ENCODE measurements at regions not wholly inside any gene's neighbourhood (a gene's known extent, or its start where the extent isn't known, plus 50 kb on each side); places are given as distances from the start of the nearest gene placed in this dataset.

DNA sequence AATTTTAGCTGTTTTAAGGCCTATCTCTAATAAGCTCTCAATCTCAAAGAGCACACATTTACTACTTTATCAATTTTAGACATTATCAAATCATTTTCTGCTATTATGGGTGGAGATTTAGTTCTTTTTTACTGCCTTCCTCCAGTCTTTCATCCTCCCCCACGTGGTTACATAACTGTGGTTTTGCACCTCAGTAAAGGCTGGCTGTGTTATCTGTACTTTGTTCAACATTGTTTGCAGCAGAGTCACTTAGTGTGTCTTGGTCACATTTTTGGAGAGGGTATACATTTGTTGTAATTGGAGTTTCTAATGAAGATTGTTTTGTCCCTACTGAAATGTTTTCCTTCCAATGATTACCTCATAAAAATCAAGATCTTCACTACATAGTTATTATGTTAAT is 549.6 kb upstream of the CELF4 start:
- Histone ChIP-seq H3K9ac (ENCODE audit: insufficient read length, low read depth) (no peak overlapping the region), H3K9me3 (ENCODE audit: insufficient read depth, low read length) (no peaks in the 10 kb centered on the region), H3K27me3 (ENCODE audit: insufficient read depth, insufficient read length) (no peaks in the 10 kb centered on the region), H3K4me3 (ENCODE audit: insufficient read length, low read depth) (no peak overlapping the region), H3K36me3 (ENCODE audit: insufficient read depth, insufficient read length, low read length) (no peaks in the 10 kb centered on the region), H3K4me1 (ENCODE audit: insufficient read depth, insufficient read length) (no peaks in the 10 kb centered on the region)
- TF ChIP-seq YY1 (IDR thresholded peaks at IDR 0.05; ENCODE audit: insufficient read depth, insufficient read length): no peak
- TF ChIP-seq ZNF274 (IDR thresholded peaks at IDR 0.05; ENCODE audit: low read depth, low read length): no peak
- TF ChIP-seq SUZ12 (IDR thresholded peaks at IDR 0.05; ENCODE audit: extremely low read depth, insufficient read depth, insufficient read length): no peak
- DNase-seq (ENCODE audit: low read depth, low spot score): no peak

- Histone ChIP-seq H3K27me3 (ENCODE audit: insufficient read depth, insufficient read length) (no peaks in the 10 kb centered on the region), H3K9me3 (ENCODE audit: insufficient read depth, low read length) (no peaks in the 10 kb centered on the region), H3K9ac (ENCODE audit: insufficient read length, low read depth) (no peak overlapping the region), H3K36me3 (ENCODE audit: insufficient read depth, insufficient read length, low read length) (no peaks in the 10 kb centered on the region), H3K4me1 (ENCODE audit: insufficient read depth, insufficient read length) (no peaks in the 10 kb centered on the region), H3K4me3 (ENCODE audit: insufficient read length, low read depth) (no peak overlapping the region)
- no peak for TF ChIP-seq ZNF274 (IDR thresholded peaks at IDR 0.05; ENCODE audit: low read depth, low read length)
- TF ChIP-seq YY1 (IDR thresholded peaks at IDR 0.05; ENCODE audit: insufficient read depth, insufficient read length): no peak
- TF ChIP-seq SUZ12 (IDR thresholded peaks at IDR 0.05; ENCODE audit: extremely low read depth, insufficient read depth, insufficient read length): no peak
- no peak for DNase-seq (ENCODE audit: low read depth, low spot score)
These were observed 521.9 kb upstream of the CELF4 start for GRCh38 chr18:38087538-38087937.

DNA sequence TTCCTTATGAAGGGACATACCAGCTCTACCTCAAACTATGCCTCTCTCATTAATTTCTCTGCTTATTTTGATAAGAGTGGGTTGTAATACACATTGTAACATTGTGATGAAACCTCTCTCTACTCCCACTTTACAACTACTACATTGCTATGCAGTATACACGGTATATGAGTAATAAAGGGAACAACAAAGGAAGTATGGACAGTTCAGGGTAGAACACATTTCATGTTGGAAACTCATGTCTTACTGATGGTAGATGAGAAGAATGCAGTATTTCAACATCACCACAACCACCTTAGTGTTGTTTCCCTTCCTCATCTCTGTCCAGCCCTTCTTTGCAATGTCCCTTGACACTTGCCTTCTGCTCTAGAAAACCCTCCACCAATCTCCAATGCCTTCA is 515.9 kb upstream of the CELF4 start:
- Histone ChIP-seq H3K4me3 (ENCODE audit: insufficient read length, low read depth) (no peak overlapping the region), H3K4me1 (ENCODE audit: insufficient read depth, insufficient read length) (no peaks in the 10 kb centered on the region), H3K36me3 (ENCODE audit: insufficient read depth, insufficient read length, low read length) (no peaks in the 10 kb centered on the region), H3K9ac (ENCODE audit: insufficient read length, low read depth) (no peak overlapping the region), H3K9me3 (ENCODE audit: insufficient read depth, low read length) (no peaks in the 10 kb centered on the region), H3K27me3 (ENCODE audit: insufficient read depth, insufficient read length) (no peaks in the 10 kb centered on the region)
- TF ChIP-seq SUZ12 (IDR thresholded peaks at IDR 0.05; ENCODE audit: extremely low read depth, insufficient read depth, insufficient read length) (no peak), ZNF274 (IDR thresholded peaks at IDR 0.05; ENCODE audit: low read depth, low read length) (no peak), YY1 (IDR thresholded peaks at IDR 0.05; ENCODE audit: insufficient read depth, insufficient read length) (no peak)
- DNase-seq (ENCODE audit: low read depth, low spot score): no peak

GRCh38 chr18:38077229-38077628 is 511.6 kb upstream of the CELF4 start:
- no peak for DNase-seq (ENCODE audit: low read depth, low spot score)
- no peak overlapping the region for H3K9ac ChIP-seq (ENCODE audit: insufficient read length, low read depth)
- TF ChIP-seq SUZ12 (IDR thresholded peaks at IDR 0.05; ENCODE audit: extremely low read depth, insufficient read depth, insufficient read length): no peak
- TF ChIP-seq ZNF274 (IDR thresholded peaks at IDR 0.05; ENCODE audit: low read depth, low read length): no peak
- no peak for TF ChIP-seq YY1 (IDR thresholded peaks at IDR 0.05; ENCODE audit: insufficient read depth, insufficient read length)

GRCh38 chr18:38076346-38077070 is 510.9 kb upstream of the CELF4 start:
- H3K36me3 ChIP-seq (ENCODE audit: insufficient read depth, insufficient read length, low read length): no peaks in the 10 kb centered on the region
- no peak overlapping the region for H3K9ac ChIP-seq (ENCODE audit: insufficient read length, low read depth)
- no peak overlapping the region for H3K4me3 ChIP-seq (ENCODE audit: insufficient read length, low read depth)
- no peaks in the 10 kb centered on the region for H3K9me3 ChIP-seq (ENCODE audit: insufficient read depth, low read length)
- TF ChIP-seq SUZ12 (IDR thresholded peaks at IDR 0.05; ENCODE audit: extremely low read depth, insufficient read depth, insufficient read length) (no peak), YY1 (IDR thresholded peaks at IDR 0.05; ENCODE audit: insufficient read depth, insufficient read length) (no peak), ZNF274 (IDR thresholded peaks at IDR 0.05; ENCODE audit: low read depth, low read length) (no peak)
- DNase-seq (ENCODE audit: low read depth, low spot score): no peak
- no peaks in the 10 kb centered on the region for H3K4me1 ChIP-seq (ENCODE audit: insufficient read depth, insufficient read length)
- H3K27me3 ChIP-seq (ENCODE audit: insufficient read depth, insufficient read length): no peaks in the 10 kb centered on the region

More at GRCh38 chr18:38077229-38077628, 511.6 kb upstream of the CELF4 start:
- H3K36me3 ChIP-seq (ENCODE audit: insufficient read depth, insufficient read length, low read length): no peaks in the 10 kb centered on the region
- H3K9me3 ChIP-seq (ENCODE audit: insufficient read depth, low read length): no peaks in the 10 kb centered on the region
- no peaks in the 10 kb centered on the region for H3K4me1 ChIP-seq (ENCODE audit: insufficient read depth, insufficient read length)
- no peak overlapping the region for H3K4me3 ChIP-seq (ENCODE audit: insufficient read length, low read depth)
- H3K27me3 ChIP-seq (ENCODE audit: insufficient read depth, insufficient read length): no peaks in the 10 kb centered on the region

- H3K4me1 ChIP-seq (ENCODE audit: insufficient read depth, insufficient read length): no peaks in the 10 kb centered on the region
- no peak overlapping the region for H3K4me3 ChIP-seq (ENCODE audit: insufficient read length, low read depth)
- TF ChIP-seq YY1 (IDR thresholded peaks at IDR 0.05; ENCODE audit: insufficient read depth, insufficient read length) (no peak), SUZ12 (IDR thresholded peaks at IDR 0.05; ENCODE audit: extremely low read depth, insufficient read depth, insufficient read length) (no peak), ZNF274 (IDR thresholded peaks at IDR 0.05; ENCODE audit: low read depth, low read length) (no peak)
- DNase-seq (ENCODE audit: low read depth, low spot score): no peak
- H3K36me3 ChIP-seq (ENCODE audit: insufficient read depth, insufficient read length, low read length): no peaks in the 10 kb centered on the region
- H3K9me3 ChIP-seq (ENCODE audit: insufficient read depth, low read length): no peaks in the 10 kb centered on the region
- no peak overlapping the region for H3K9ac ChIP-seq (ENCODE audit: insufficient read length, low read depth)
- no peaks in the 10 kb centered on the region for H3K27me3 ChIP-seq (ENCODE audit: insufficient read depth, insufficient read length)
These were observed 508.8 kb upstream of the CELF4 start for GRCh38 chr18:38074298-38074876.

GRCh38 chr18:38067821-38068220 is 502.2 kb upstream of the CELF4 start:
- DNase-seq (ENCODE audit: low read depth, low spot score): no peak
- Histone ChIP-seq H3K4me3 (ENCODE audit: insufficient read length, low read depth) (no peak overlapping the region), H3K9ac (ENCODE audit: insufficient read length, low read depth) (no peak overlapping the region), H3K9me3 (ENCODE audit: insufficient read depth, low read length) (no peaks in the 10 kb centered on the region), H3K27me3 (ENCODE audit: insufficient read depth, insufficient read length) (no peaks in the 10 kb centered on the region), H3K4me1 (ENCODE audit: insufficient read depth, insufficient read length) (no peaks in the 10 kb centered on the region), H3K36me3 (ENCODE audit: insufficient read depth, insufficient read length, low read length) (no peaks in the 10 kb centered on the region)
- TF ChIP-seq YY1 (IDR thresholded peaks at IDR 0.05; ENCODE audit: insufficient read depth, insufficient read length) (no peak), ZNF274 (IDR thresholded peaks at IDR 0.05; ENCODE audit: low read depth, low read length) (no peak), SUZ12 (IDR thresholded peaks at IDR 0.05; ENCODE audit: extremely low read depth, insufficient read depth, insufficient read length) (no peak)

All from NT2/D1 (cell line).